CD4-positive, alpha-beta T cell treated with Interleukin-4 for 4 hours (primary cell): ENCODE measurements at regions not wholly inside any gene's neighbourhood (a gene's known extent, or its start where the extent isn't known, plus 50 kb on each side); places are given as distances from the start of the nearest gene placed in this dataset.

Experiments
- DNase-seq: peaks from one replicate; pipeline ENCODE4 v3.0.0-alpha.2; 2020

DNA sequence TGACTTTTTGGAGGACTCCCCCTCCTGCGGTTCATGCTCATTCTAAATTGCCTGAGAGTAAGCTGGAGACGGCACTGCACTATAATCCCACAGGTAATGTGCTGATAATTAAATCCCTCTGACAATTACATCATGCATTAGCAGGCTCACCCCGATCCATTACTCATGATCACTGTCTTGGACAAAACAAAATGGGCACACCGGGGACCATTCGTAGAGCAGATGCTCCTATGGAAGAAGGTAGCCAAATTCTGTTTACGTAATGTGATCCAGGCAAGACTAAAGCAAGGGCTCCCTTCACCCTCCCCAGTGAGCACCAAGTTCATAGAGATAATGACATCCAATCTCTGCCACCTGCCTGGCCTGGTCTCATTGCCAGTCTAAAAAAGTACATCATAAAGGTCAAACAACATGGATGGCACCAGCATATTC is 657.1 kb upstream of the SOX11 start:
- DNase-seq = no peak

- no peak for DNase-seq
Observed at GRCh38 chr2:5036256-5036655, 655.9 kb upstream of the SOX11 start.

DNA sequence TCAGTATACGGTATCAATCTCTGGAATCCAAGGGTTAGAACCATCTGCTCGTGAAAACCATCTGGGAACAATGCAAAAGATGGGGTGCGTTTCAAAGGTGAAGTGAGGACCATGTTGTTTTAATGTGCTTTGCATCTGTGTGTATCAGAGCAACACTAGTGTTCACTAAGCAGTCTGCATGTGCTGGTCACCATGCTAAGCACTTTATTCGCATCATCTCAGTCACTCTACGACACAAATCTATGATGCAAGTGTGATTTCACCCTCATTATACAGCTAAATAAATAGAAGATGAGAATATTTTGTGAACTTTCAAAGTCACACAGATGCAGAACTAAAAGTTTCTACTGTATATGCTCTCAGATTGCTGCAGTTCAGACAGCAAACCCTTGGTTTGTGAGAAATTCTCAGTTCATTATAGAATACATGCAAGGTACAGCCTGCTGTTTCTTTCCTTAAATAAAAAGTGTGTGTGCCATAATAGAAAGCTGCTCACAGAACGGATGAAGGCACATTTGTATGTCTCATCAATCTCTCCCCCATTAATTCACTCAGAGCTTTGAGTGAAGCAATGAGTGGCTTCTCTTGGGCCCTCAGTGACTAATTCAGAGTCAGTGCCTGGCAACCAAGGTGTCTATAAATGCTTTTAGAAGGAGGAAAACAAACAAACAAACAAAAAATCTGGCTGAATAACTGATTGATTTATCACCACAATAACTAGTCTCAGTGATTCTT is 652.8 kb upstream of the SOX11 start:
- DNase-seq = no peak

GRCh38 chr2:5040571-5040970 is 651.6 kb upstream of the SOX11 start:
- no peak for DNase-seq

DNA sequence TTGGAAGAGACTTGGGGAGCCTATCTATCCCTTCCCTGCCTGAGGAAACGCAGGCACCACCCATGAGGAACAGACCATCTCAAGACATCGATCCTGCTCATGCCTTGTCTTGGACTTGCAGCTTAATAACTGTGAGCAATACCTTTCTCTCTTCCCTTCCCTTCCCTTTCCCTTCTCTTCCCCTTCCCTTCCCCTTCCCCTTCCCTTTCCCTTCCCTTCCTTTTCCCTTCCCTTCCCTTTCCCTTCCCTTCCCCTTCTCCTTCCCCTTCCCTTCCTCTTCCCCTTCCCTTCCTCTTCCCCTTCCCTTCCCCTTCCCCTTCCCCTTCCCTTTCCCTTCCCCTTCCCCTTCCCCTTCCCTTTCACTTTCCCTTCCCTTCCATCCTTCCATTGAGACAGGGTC is 650.7 kb upstream of the SOX11 start:
- DNase-seq = no peak

- no peak for DNase-seq
Observed at GRCh38 chr2:5042666-5043440, 649.3 kb upstream of the SOX11 start.

DNA sequence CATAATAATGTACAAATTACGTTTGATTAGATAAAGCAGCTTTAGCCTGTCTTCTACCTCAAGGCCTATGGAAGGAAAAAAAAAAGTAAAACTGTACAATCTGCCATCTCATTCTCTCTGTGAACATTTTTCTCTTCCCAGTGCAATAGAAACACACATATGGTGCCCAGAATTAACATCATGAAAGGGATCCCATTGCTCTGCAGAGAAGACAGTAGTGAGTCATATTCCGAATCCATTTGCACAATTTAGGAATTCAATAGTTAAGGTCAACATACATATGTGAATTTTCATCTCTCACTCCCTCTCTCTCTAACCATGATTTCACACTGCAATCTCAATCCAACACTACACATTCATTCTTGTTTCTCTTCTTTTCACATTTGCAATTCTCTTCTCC is 640.9 kb upstream of the SOX11 start:
- no peak for DNase-seq

GRCh38 chr2:5052905-5053304 is 639.3 kb upstream of the SOX11 start:
- no peak for DNase-seq

DNA sequence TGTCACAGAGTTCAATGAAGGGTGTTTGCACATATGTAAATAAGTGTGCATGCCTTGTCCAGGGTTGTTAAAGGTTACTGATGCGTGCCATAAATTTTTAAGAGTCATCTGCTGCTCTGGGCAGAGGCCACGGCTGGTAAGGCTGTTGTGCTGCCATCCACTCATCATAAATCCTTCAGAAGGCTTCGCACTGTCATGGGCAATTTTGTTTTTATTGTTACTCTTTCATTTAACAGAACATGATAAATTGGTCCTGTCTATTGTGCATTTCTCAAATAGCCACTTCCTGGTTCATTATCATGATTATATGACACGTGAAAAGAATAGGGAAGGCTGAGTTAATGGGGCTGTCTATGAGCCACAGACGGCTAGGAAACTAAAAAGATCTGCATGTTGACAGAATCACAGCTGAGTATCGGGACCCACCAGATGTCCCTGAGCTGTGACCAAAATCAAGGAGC is 634.3 kb upstream of the SOX11 start:
- DNase-seq = no peak

- DNase-seq = no peak
Observed at GRCh38 chr2:5060956-5061355, 631.2 kb upstream of the SOX11 start.

DNA sequence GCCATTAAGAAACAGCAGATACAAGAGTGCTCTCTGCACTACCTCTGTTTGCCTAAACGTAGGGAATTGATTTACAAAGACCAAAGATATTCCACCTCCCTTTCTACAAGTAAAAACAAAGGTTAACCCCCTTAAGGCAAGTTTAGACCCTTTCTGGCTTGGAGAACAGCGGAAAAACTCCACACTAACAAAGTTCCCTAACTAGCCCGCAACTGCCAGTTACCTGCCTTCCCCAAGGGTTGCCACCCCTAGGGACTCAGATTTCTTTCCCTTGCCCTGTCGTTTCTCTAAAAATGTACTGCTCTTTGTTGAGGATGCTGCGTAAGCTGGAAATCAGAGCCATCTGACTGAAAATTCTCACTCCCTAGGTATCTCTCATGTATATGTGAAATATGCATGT is 627.5 kb upstream of the SOX11 start:
- DNase-seq = no peak

DNA sequence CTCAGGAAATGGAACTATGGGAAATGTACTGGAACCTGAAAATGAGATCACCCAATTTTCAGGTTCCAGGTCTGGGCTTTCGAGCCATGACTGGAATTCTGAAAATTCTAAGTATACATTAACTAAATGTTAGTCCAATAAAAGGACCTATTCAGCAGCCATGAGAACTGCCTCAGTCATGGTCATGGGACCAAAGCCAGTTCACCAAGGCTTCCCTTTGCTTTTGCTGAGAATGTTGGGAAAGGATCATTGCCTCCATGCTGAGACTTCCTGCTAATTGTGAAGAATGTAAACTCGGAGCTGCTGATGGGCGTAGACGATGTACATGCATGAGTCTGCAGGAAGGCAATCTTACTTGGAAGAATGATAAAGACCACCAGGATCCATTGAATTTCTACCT is 624.4 kb upstream of the SOX11 start:
- no peak for DNase-seq

GRCh38 chr2:5070257-5070656 is 621.9 kb upstream of the SOX11 start:
- DNase-seq = no peak

- DNase-seq = no peak
Observed at GRCh38 chr2:5074733-5075132, 617.5 kb upstream of the SOX11 start.

GRCh38 chr2:5076599-5076998 is 615.6 kb upstream of the SOX11 start:
- DNase-seq = no peak

- DNase-seq = no peak
Observed at GRCh38 chr2:5077479-5078089, 614.6 kb upstream of the SOX11 start.

GRCh38 chr2:5083402-5083801 is 608.8 kb upstream of the SOX11 start:
- DNase-seq = no peak

DNA sequence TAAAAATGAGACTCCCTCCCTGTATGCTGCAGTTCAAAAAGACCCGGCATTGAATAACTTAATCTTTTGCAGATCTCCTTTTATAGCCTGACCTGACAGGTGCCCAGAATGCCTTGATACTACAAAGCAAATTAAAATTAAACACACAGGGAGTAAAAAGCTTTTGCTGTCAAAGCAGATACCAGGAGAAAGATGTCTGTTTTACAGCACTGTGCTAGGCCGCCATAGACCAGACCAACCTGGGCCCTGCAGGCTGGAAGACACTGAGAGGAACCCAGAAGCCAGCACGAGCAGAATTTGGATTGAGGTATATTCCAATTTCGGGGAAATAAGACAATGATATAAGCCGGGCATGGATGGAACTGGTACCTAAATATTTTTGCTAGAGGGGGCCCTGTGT is 602.8 kb upstream of the SOX11 start:
- DNase-seq = no peak

- no peak for DNase-seq
Observed at GRCh38 chr2:5093056-5093455, 599.1 kb upstream of the SOX11 start.

DNA sequence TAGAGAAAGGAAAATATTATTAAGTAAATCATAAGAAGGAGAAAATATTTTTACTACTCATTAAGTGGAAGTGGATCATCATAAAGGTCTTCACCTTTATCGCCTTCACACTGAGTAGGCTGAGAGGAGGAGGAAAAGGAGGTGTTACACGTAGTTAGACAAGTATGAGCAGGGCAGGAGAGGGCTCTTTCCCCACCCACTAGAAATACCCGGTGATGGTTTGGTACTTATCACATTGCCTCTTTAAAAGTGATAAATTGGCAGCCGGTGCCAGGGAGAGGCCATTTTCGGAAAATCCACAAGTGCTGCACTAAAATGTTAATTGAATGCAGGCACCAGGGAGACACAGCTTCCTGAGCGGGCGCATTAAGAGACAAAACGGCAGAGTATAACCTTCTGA is 598.7 kb upstream of the SOX11 start:
- no peak for DNase-seq

DNA sequence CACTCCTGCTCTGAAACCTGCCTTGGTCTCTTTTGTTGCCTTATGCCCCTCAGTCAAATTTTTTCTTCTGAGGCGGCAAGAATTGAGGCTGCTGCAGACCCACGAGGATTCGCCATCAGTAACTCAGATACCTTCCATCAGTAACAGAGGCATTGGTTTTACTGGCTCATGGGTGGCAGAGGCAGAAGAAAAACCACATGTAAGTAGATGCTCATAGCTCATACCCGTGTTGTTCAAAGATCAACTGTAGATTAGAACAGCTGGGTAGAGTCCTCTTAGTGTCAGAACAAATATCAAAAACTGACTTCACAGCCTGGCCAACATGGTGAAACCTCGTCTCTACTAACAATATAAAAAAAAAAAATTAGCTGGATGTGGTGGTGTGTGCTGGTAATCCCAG is 598.0 kb upstream of the SOX11 start:
- DNase-seq = no peak

DNA sequence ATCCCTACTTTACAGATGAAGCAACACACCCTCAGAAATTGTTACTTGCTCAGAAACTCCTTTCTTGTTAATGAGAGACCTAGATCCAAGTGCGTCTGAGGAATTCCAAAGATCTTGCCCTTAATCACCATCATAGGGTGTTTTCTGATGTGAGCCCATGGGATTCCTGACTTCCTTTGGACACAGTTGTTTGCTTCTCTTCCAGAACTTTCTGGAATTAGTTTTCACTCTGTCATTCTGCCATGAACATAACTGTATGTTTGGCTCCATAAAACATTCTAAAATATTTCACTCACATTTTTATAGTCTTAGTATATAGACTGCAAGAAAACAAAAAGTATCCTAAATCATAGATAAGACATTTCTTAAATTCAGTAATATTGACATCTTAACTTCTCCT is 593.9 kb upstream of the SOX11 start:
- no peak for DNase-seq

GRCh38 chr2:5102823-5103222 is 589.4 kb upstream of the SOX11 start:
- DNase-seq = no peak

- no peak for DNase-seq
Observed at GRCh38 chr2:5111581-5111980, 580.6 kb upstream of the SOX11 start.
